ENCODE measurements at regions not wholly inside any gene's neighbourhood (a gene's known extent, or its start where the extent isn't known, plus 50 kb on each side); places are given as distances from the start of the nearest gene placed in this dataset.

DNA sequence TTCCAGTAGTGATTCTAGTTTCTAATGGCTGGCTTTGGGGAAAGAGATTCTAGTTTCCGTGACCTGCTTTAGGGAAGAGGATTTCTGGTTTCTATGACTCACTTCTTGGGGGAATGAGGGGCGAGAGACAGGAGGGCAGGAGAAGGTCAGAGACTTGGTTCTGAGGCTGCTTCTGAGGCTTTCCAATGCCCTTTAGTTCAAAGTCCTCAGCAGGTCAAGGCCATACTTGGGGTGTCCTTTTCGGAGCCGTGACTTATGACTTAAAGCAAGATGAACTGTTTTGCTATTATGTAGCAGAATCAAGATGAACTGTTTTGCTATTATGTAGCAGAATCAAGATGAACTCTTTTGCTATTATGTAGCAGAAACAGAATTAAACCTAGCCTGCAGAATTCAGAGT is 52.2 kb upstream of the TLR3 start:
- DNase-seq (ENCODE audit: extremely low spot score, insufficient read length, low read depth) (no peak), FAIRE-seq (no peak)

DNA sequence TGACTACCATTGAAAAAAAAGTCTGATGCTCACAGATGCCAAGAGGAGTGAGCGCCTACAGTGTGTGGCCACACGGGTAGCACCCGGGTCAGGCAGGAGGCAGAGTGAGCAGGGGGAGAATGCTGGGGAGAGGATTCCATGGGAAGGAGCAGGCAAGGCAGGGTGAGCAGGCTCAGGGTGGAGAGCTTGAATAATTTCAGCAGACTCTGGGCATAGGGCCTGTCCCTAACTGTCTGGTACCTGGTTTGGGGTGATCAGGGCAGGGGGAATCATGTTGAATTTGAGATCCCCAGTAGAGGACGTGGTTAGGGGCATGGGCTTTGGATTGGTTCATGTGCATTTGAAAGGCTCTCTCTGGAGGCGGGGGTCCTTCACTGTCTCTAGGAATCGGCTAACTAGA is 51.2 kb upstream of the TLR3 start:
- FAIRE-seq (no peak), DNase-seq (ENCODE audit: extremely low spot score, insufficient read length, low read depth) (no peak)

- FAIRE-seq: no peak
- DNase-seq (ENCODE audit: extremely low spot score, insufficient read length, low read depth): no peak
These were observed 50.7 kb upstream of the TLR3 start for GRCh38 chr4:186018261-186018660.

DNA sequence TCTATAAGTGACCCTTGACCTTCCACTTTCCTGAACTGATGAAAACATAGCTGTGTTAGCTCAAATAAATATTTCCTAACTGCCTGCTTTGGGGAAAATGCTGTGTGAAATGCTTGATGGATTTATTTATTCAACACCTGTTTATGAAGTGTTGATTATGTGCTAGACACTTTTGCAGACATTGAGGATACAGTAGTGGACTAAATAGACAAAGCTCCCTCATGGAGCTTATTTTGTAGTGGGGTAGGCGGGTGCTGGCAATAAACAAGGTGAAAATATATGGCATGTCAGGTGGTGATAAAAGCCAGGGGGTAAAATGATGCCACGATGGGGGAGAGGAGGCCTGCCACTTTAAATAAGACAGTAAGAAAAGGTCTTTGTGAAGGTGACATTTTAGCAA is 50.2 kb upstream of the TLR3 start:
- DNase-seq (ENCODE audit: extremely low spot score, insufficient read length, low read depth) (no peak), FAIRE-seq (no peak)
